SK-N-SH (cell line): ENCODE measurements at regions not wholly inside any gene's neighbourhood (a gene's known extent, or its start where the extent isn't known, plus 50 kb on each side); places are given as distances from the start of the nearest gene placed in this dataset.

Source experiments
- CTCF ChIP-seq: fragments of 200-600 bp; sonication (generic); IDR thresholded peaks from 2 replicates; pipeline ENCODE4 v1.6.1; 2017; ENCODE audit warnings: antibody characterized with exemption, mild to moderate bottlenecking, moderate library complexity
- EZH2phosphoT487 ChIP-seq: fragments of 200-600 bp; sonication (generic); IDR thresholded peaks from 2 replicates; pipeline ENCODE4 v1.6.1; 2017; ENCODE audit warnings: low read depth, mixed run types, mild to moderate bottlenecking, antibody characterized with exemption, moderate library complexity, borderline replicate concordance
- GABPA ChIP-seq: IDR thresholded peaks from 2 replicates; pipeline ENCODE4 v1.4.0; 2012; ENCODE audit warnings: low read depth, mild to moderate bottlenecking
- IRF3 ChIP-seq: fragments of 150-350 bp; IDR thresholded peaks from 2 replicates; pipeline ENCODE4 v1.6.1; 2016; ENCODE audit warnings: mild to moderate bottlenecking, low read depth, low read length
- MAX ChIP-seq: IDR thresholded peaks from 2 replicates; pipeline ENCODE4 v1.4.0; 2012; ENCODE audit warnings: low read depth
- NFIC ChIP-seq: IDR thresholded peaks from 2 replicates; pipeline ENCODE4 v1.4.0; 2012; ENCODE audit warnings: borderline replicate concordance
- NRF1 ChIP-seq: IDR thresholded peaks from 2 replicates; pipeline ENCODE4 v1.6.1; 2012; ENCODE audit warnings: low read depth, mild to moderate bottlenecking, low read length
- POLR2AphosphoS5 ChIP-seq: IDR thresholded peaks from 2 replicates; pipeline ENCODE4 v1.6.1; 2012; ENCODE audit warnings: low read depth, low read length
- TAF1 ChIP-seq: IDR thresholded peaks from 2 replicates; pipeline ENCODE4 v1.6.1; 2012; ENCODE audit warnings: low read depth, mild to moderate bottlenecking, low read length, moderate library complexity, borderline replicate concordance
- TCF12 ChIP-seq: IDR thresholded peaks from 2 replicates; pipeline ENCODE4 v1.4.0; 2012
- USF2 ChIP-seq: fragments of 150-350 bp; IDR thresholded peaks from 2 replicates; pipeline ENCODE4 v1.6.1; 2017; ENCODE audit warnings: antibody characterized with exemption, low read length, low read depth, borderline replicate concordance
- YY1 ChIP-seq: IDR thresholded peaks from 2 replicates; pipeline ENCODE4 v1.4.0; 2012; ENCODE audit warnings: low read depth, mild to moderate bottlenecking
- ZBTB33 ChIP-seq: IDR thresholded peaks from 2 replicates; pipeline ENCODE4 v1.4.0; 2012; ENCODE audit warnings: low read depth, borderline replicate concordance

- TF ChIP-seq CTCF (no peak), TAF1 (no peak), TCF12 (no peak), NFIC (no peak), GABPA (no peak), YY1 (no peak), POLR2AphosphoS5 (no peak), EZH2phosphoT487 (no peak), MAX (no peak), IRF3 (no peak), ZBTB33 (no peak), USF2 (no peak), NRF1 (no peak)
Measured at GRCh38 chr20:23187751-23188150, 101.6 kb upstream of the CD93 start.
